K562 (cell line): ENCODE measurements at regions not wholly inside any gene's neighbourhood (a gene's known extent, or its start where the extent isn't known, plus 50 kb on each side); places are given as distances from the start of the nearest gene placed in this dataset.

Experiments used
- ZSCAN32 ChIP-seq: fragments of 450-650 bp; formaldehyde crosslinking; IDR thresholded peaks from 2 replicates; pipeline ENCODE4 v1.4.0; 2020; ENCODE audit warnings: mild to moderate bottlenecking, moderate library complexity
- TF ChIP-seq, protein P1 (sequence below): fragments of 200-600 bp; sonication (generic); IDR thresholded peaks from one replicate; pipeline ENCODE4 v1.6.1; 2012; ENCODE audit warnings: mild to moderate bottlenecking, low read depth, low read length, inconsistent platforms

- TF ChIP-seq, protein P1, sequence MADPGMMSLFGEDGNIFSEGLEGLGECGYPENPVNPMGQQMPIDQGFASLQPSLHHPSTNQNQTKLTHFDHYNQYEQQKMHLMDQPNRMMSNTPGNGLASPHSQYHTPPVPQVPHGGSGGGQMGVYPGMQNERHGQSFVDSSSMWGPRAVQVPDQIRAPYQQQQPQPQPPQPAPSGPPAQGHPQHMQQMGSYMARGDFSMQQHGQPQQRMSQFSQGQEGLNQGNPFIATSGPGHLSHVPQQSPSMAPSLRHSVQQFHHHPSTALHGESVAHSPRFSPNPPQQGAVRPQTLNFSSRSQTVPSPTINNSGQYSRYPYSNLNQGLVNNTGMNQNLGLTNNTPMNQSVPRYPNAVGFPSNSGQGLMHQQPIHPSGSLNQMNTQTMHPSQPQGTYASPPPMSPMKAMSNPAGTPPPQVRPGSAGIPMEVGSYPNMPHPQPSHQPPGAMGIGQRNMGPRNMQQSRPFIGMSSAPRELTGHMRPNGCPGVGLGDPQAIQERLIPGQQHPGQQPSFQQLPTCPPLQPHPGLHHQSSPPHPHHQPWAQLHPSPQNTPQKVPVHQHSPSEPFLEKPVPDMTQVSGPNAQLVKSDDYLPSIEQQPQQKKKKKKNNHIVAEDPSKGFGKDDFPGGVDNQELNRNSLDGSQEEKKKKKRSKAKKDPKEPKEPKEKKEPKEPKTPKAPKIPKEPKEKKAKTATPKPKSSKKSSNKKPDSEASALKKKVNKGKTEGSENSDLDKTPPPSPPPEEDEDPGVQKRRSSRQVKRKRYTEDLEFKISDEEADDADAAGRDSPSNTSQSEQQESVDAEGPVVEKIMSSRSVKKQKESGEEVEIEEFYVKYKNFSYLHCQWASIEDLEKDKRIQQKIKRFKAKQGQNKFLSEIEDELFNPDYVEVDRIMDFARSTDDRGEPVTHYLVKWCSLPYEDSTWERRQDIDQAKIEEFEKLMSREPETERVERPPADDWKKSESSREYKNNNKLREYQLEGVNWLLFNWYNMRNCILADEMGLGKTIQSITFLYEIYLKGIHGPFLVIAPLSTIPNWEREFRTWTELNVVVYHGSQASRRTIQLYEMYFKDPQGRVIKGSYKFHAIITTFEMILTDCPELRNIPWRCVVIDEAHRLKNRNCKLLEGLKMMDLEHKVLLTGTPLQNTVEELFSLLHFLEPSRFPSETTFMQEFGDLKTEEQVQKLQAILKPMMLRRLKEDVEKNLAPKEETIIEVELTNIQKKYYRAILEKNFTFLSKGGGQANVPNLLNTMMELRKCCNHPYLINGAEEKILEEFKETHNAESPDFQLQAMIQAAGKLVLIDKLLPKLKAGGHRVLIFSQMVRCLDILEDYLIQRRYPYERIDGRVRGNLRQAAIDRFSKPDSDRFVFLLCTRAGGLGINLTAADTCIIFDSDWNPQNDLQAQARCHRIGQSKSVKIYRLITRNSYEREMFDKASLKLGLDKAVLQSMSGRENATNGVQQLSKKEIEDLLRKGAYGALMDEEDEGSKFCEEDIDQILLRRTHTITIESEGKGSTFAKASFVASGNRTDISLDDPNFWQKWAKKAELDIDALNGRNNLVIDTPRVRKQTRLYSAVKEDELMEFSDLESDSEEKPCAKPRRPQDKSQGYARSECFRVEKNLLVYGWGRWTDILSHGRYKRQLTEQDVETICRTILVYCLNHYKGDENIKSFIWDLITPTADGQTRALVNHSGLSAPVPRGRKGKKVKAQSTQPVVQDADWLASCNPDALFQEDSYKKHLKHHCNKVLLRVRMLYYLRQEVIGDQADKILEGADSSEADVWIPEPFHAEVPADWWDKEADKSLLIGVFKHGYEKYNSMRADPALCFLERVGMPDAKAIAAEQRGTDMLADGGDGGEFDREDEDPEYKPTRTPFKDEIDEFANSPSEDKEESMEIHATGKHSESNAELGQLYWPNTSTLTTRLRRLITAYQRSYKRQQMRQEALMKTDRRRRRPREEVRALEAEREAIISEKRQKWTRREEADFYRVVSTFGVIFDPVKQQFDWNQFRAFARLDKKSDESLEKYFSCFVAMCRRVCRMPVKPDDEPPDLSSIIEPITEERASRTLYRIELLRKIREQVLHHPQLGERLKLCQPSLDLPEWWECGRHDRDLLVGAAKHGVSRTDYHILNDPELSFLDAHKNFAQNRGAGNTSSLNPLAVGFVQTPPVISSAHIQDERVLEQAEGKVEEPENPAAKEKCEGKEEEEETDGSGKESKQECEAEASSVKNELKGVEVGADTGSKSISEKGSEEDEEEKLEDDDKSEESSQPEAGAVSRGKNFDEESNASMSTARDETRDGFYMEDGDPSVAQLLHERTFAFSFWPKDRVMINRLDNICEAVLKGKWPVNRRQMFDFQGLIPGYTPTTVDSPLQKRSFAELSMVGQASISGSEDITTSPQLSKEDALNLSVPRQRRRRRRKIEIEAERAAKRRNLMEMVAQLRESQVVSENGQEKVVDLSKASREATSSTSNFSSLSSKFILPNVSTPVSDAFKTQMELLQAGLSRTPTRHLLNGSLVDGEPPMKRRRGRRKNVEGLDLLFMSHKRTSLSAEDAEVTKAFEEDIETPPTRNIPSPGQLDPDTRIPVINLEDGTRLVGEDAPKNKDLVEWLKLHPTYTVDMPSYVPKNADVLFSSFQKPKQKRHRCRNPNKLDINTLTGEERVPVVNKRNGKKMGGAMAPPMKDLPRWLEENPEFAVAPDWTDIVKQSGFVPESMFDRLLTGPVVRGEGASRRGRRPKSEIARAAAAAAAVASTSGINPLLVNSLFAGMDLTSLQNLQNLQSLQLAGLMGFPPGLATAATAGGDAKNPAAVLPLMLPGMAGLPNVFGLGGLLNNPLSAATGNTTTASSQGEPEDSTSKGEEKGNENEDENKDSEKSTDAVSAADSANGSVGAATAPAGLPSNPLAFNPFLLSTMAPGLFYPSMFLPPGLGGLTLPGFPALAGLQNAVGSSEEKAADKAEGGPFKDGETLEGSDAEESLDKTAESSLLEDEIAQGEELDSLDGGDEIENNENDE, result no peak
- TF ChIP-seq ZSCAN32 (CRISPR knock-in tag), result no peak
These were observed 65.5 kb downstream of the CYCS start (continued) for GRCh38 chr7:25059576-25059975.
